SK-N-SH treated with all-trans-retinoic acid at 6 μM for 48 hours (cell line): ENCODE measurements at regions not wholly inside any gene's neighbourhood (a gene's known extent, or its start where the extent isn't known, plus 50 kb on each side); places are given as distances from the start of the nearest gene placed in this dataset.

Source experiments
- ATAC-seq: fragments of 200-7000 bp; cut with Tn5 transposase; 3 replicates; pipeline ENCODE4 v1.9.1; 2020; ENCODE audit warnings: mild to moderate bottlenecking, moderate library complexity
- ARNTL ChIP-seq: fragments of 450-650 bp; formaldehyde crosslinking; IDR thresholded peaks from 2 replicates; pipeline ENCODE4 v1.5.0; 2020; ENCODE audit warnings: low read depth, mild to moderate bottlenecking, moderate library complexity, borderline replicate concordance
- BACH2 ChIP-seq: fragments of 250-450 bp; sonication (Bioruptor Pico); IDR thresholded peaks from 2 replicates; pipeline ENCODE4 v1.9.0; 2021; ENCODE audit warnings: mild to moderate bottlenecking, borderline replicate concordance
- CSDC2 ChIP-seq: fragments of 250-450 bp; sonication (Bioruptor Pico); IDR thresholded peaks from 2 replicates; pipeline ENCODE4 v1.5.0; 2020; ENCODE audit warnings: mild to moderate bottlenecking, moderate library complexity
- CSRNP3 ChIP-seq: fragments of 250-450 bp; sonication (Bioruptor Pico); IDR thresholded peaks from 2 replicates; pipeline ENCODE4 v1.5.1; 2021; ENCODE audit warnings: mild to moderate bottlenecking, moderate library complexity
- ESRRG ChIP-seq: fragments of 250-450 bp; sonication (Bioruptor Pico); IDR thresholded peaks from 2 replicates; pipeline ENCODE4 v1.6.1; 2021; ENCODE audit warnings: mild to moderate bottlenecking
- GLIS3 ChIP-seq: fragments of 250-450 bp; sonication (Bioruptor Pico); IDR thresholded peaks from 2 replicates; pipeline ENCODE4 v1.5.0; 2020; ENCODE audit warnings: mild to moderate bottlenecking, moderate library complexity
- ISL1 ChIP-seq: fragments of 250-450 bp; sonication (Bioruptor Pico); IDR thresholded peaks from 2 replicates; pipeline ENCODE4 v2.1.2; 2022; ENCODE audit warnings: mild to moderate bottlenecking, moderate library complexity
- OSR1 ChIP-seq: fragments of 250-450 bp; sonication (Bioruptor Pico); IDR thresholded peaks from 2 replicates; pipeline ENCODE4 v1.8.0; 2022; ENCODE audit warnings: moderate library complexity, mild to moderate bottlenecking, inconsistent platforms
- PATZ1 ChIP-seq: fragments of 250-450 bp; sonication (Bioruptor Pico); IDR thresholded peaks from 2 replicates; pipeline ENCODE4 v1.8.0; 2020; ENCODE audit warnings: mild to moderate bottlenecking, moderate library complexity, borderline replicate concordance
- PPARA ChIP-seq: fragments of 250-450 bp; sonication (Bioruptor Pico); IDR thresholded peaks from 2 replicates; pipeline ENCODE4 v1.5.0; 2020; ENCODE audit warnings: mild to moderate bottlenecking, borderline replicate concordance
- RARB ChIP-seq: fragments of 250-450 bp; sonication (Bioruptor Pico); IDR thresholded peaks from 2 replicates; pipeline ENCODE4 v1.8.0; 2021; ENCODE audit warnings: mild to moderate bottlenecking, moderate library complexity
- SNAI2 ChIP-seq: fragments of 250-450 bp; sonication (Bioruptor Pico); IDR thresholded peaks from 2 replicates; pipeline ENCODE4 v1.5.0; 2020; ENCODE audit warnings: mild to moderate bottlenecking, moderate library complexity
- TCF4 ChIP-seq: fragments of 250-450 bp; sonication (Bioruptor Pico); IDR thresholded peaks from 2 replicates; pipeline ENCODE4 v1.8.0; 2021; ENCODE audit warnings: mild to moderate bottlenecking, moderate library complexity, borderline replicate concordance
- TOX ChIP-seq: fragments of 250-450 bp; sonication (Bioruptor Pico); IDR thresholded peaks from 2 replicates; pipeline ENCODE4 v1.8.0; 2021; ENCODE audit warnings: mild to moderate bottlenecking, moderate library complexity, borderline replicate concordance
- ZC3H10 ChIP-seq: fragments of 250-450 bp; sonication (Bioruptor Pico); IDR thresholded peaks from 2 replicates; pipeline ENCODE4 v1.5.1; 2021; ENCODE audit warnings: mild to moderate bottlenecking, moderate library complexity
- ZFP3 ChIP-seq: fragments of 250-450 bp; sonication (Bioruptor Pico); IDR thresholded peaks from 2 replicates; pipeline ENCODE4 v1.5.0; 2020; ENCODE audit warnings: mild to moderate bottlenecking, moderate library complexity
- ZFP30 ChIP-seq: fragments of 450-650 bp; formaldehyde crosslinking; IDR thresholded peaks from 2 replicates; pipeline ENCODE4 v1.5.0; 2022; ENCODE audit warnings: mild to moderate bottlenecking, moderate library complexity
- ZNF565 ChIP-seq: fragments of 450-650 bp; formaldehyde crosslinking; conservative IDR thresholded peaks from 2 replicates; pipeline ENCODE4 v1.5.0; 2020; ENCODE audit warnings: low read depth, mild to moderate bottlenecking, moderate library complexity
- ZNF70 ChIP-seq: fragments of 450-650 bp; formaldehyde crosslinking; IDR thresholded peaks from 2 replicates; pipeline ENCODE4 v1.5.0; 2020; ENCODE audit warnings: mild to moderate bottlenecking, moderate library complexity
- TF ChIP-seq, protein P1 (sequence below): fragments of 250-450 bp; sonication (Bioruptor Pico); IDR thresholded peaks from 2 replicates; pipeline ENCODE4 v1.8.0; 2021; ENCODE audit warnings: low read depth, mild to moderate bottlenecking, moderate library complexity, borderline replicate concordance
- TF ChIP-seq, protein P2 (sequence below): fragments of 250-450 bp; sonication (Bioruptor Pico); IDR thresholded peaks from 2 replicates; pipeline ENCODE4 v1.5.1; 2020; ENCODE audit warnings: low read depth, mild to moderate bottlenecking, moderate library complexity
- TF ChIP-seq, protein P3 (sequence below): fragments of 250-450 bp; sonication (Bioruptor Pico); IDR thresholded peaks from 2 replicates; pipeline ENCODE4 v1.5.0; 2020; ENCODE audit warnings: mild to moderate bottlenecking, moderate library complexity

DNA sequence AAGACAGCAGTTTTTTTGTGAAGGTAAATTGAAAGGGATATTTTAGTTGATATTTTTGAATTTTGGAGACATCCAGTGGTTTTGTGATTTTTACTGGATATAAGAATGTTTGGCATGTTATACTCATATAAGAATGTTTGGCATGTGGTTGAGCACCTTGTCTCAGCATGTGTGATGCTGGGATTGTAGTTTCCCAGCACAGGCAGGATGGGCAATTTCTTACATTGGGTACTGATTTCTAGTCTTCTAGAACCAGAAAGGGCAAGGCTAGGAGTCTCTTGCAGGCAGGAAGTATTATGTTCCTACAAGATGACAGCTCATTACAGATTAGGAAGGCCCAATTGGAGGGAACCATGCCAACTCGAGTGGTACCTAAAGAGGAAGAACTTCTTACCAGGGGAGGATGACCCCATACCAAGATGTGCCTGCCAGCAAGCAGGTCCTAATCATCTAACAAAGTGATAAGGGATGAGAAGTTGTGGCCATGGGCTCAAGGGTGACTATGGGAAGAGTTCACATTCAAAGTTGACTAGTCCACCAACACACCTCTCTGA, 377.8 kb downstream of the UTRN start:
- TF ChIP-seq TCF4 (CRISPR knock-in tag) (no peak), RARB (no peak), ARNTL (CRISPR knock-in tag) (no peak)
- ATAC-seq = no peak

- no peak for ATAC-seq
- TF ChIP-seq GLIS3 (no peak), BACH2 (CRISPR knock-in tag) (no peak), ESRRG (no peak), TOX (CRISPR knock-in tag) (no peak)
These were observed 379.1 kb downstream of the UTRN start for GRCh38 chr6:144664281-144664680.

DNA sequence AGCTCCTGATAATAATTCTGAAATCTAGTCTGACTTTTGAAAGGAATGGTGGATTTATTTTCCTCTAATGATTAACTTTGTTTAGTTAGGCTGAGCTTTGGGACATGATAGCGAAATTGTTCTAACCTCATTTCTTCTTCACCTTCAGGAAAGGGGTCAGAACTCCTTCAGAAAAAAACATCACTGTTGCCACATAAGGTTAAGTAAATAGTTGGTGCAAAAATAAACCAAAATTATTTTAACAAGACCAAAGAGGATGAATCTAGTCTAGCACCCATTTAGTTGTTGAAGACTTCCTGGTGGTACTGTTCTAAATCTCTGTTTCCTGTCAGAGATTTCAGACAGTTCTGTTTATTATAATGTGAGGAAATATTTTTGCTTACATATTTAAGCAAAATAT, 379.8 kb downstream of the UTRN start:
- no peak for TF ChIP-seq ISL1 (CRISPR knock-in tag)
- no peak for TF ChIP-seq ESRRG
- no peak for TF ChIP-seq ZNF70
- no peak for TF ChIP-seq SNAI2 (CRISPR knock-in tag)
- TF ChIP-seq ZFP30 = no peak
- TF ChIP-seq, protein P1, sequence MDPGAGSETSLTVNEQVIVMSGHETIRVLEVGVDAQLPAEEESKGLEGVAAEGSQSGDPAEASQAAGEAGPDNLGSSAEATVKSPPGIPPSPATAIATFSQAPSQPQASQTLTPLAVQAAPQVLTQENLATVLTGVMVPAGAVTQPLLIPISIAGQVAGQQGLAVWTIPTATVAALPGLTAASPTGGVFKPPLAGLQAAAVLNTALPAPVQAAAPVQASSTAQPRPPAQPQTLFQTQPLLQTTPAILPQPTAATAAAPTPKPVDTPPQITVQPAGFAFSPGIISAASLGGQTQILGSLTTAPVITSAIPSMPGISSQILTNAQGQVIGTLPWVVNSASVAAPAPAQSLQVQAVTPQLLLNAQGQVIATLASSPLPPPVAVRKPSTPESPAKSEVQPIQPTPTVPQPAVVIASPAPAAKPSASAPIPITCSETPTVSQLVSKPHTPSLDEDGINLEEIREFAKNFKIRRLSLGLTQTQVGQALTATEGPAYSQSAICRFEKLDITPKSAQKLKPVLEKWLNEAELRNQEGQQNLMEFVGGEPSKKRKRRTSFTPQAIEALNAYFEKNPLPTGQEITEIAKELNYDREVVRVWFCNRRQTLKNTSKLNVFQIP (CRISPR knock-in tag) = no peak
- TF ChIP-seq PATZ1 (CRISPR knock-in tag) = no peak
- no peak for TF ChIP-seq ZFP3 (CRISPR knock-in tag)
- TF ChIP-seq ZC3H10 (CRISPR knock-in tag) = no peak
- ATAC-seq = no peak

DNA sequence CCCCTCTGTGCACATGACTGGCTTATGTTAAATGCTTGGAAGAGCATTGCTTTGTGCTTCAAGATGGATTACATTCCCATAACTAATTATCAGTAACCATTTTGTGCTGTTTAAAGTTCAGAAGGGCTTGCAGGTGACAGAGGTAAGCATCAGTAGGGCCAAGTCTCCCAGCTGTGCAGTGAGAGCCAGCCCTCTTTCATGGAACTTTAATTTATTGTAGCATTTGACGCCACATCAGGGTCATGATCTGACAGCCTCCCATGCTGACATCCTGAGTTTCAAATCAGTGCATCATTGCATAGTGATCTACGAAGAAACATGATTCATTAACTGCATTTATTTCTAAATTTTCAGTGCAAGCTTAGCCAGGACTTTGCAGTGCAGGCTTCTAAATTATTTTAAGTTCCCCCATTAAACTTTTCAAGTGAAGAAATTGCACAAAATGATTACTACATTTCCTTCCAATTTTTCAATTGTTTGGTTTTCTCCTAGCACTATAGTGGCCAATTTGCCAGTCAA, 380.9 kb downstream of the UTRN start:
- no peak for ATAC-seq
- TF ChIP-seq PATZ1 (CRISPR knock-in tag) (no peak), OSR1 (CRISPR knock-in tag) (no peak), TCF4 (CRISPR knock-in tag) (no peak), RARB (no peak), GLIS3 (no peak), PPARA (CRISPR knock-in tag) (no peak), ZFP30 (no peak), ARNTL (CRISPR knock-in tag) (no peak), ZFP3 (CRISPR knock-in tag) (no peak), TOX (CRISPR knock-in tag) (no peak), ZNF565 (CRISPR knock-in tag) (no peak), ISL1 (CRISPR knock-in tag) (no peak), ZC3H10 (CRISPR knock-in tag) (no peak), SNAI2 (CRISPR knock-in tag) (no peak), CSDC2 (no peak), BACH2 (CRISPR knock-in tag) (no peak), CSRNP3 (no peak)
- TF ChIP-seq, protein P2, sequence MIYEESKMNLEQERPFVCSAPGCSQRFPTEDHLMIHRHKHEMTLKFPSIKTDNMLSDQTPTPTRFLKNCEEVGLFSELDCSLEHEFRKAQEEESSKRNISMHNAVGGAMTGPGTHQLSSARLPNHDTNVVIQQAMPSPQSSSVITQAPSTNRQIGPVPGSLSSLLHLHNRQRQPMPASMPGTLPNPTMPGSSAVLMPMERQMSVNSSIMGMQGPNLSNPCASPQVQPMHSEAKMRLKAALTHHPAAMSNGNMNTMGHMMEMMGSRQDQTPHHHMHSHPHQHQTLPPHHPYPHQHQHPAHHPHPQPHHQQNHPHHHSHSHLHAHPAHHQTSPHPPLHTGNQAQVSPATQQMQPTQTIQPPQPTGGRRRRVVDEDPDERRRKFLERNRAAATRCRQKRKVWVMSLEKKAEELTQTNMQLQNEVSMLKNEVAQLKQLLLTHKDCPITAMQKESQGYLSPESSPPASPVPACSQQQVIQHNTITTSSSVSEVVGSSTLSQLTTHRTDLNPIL (CRISPR knock-in tag) = no peak
- TF ChIP-seq, protein P1 (CRISPR knock-in tag) = no peak
- TF ChIP-seq, protein P3, sequence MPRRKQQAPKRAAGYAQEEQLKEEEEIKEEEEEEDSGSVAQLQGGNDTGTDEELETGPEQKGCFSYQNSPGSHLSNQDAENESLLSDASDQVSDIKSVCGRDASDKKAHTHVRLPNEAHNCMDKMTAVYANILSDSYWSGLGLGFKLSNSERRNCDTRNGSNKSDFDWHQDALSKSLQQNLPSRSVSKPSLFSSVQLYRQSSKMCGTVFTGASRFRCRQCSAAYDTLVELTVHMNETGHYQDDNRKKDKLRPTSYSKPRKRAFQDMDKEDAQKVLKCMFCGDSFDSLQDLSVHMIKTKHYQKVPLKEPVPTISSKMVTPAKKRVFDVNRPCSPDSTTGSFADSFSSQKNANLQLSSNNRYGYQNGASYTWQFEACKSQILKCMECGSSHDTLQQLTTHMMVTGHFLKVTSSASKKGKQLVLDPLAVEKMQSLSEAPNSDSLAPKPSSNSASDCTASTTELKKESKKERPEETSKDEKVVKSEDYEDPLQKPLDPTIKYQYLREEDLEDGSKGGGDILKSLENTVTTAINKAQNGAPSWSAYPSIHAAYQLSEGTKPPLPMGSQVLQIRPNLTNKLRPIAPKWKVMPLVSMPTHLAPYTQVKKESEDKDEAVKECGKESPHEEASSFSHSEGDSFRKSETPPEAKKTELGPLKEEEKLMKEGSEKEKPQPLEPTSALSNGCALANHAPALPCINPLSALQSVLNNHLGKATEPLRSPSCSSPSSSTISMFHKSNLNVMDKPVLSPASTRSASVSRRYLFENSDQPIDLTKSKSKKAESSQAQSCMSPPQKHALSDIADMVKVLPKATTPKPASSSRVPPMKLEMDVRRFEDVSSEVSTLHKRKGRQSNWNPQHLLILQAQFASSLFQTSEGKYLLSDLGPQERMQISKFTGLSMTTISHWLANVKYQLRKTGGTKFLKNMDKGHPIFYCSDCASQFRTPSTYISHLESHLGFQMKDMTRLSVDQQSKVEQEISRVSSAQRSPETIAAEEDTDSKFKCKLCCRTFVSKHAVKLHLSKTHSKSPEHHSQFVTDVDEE (CRISPR knock-in tag) = no peak
